ENCODE measurements at regions not wholly inside any gene's neighbourhood (a gene's known extent, or its start where the extent isn't known, plus 50 kb on each side); places are given as distances from the start of the nearest gene placed in this dataset.

DNA sequence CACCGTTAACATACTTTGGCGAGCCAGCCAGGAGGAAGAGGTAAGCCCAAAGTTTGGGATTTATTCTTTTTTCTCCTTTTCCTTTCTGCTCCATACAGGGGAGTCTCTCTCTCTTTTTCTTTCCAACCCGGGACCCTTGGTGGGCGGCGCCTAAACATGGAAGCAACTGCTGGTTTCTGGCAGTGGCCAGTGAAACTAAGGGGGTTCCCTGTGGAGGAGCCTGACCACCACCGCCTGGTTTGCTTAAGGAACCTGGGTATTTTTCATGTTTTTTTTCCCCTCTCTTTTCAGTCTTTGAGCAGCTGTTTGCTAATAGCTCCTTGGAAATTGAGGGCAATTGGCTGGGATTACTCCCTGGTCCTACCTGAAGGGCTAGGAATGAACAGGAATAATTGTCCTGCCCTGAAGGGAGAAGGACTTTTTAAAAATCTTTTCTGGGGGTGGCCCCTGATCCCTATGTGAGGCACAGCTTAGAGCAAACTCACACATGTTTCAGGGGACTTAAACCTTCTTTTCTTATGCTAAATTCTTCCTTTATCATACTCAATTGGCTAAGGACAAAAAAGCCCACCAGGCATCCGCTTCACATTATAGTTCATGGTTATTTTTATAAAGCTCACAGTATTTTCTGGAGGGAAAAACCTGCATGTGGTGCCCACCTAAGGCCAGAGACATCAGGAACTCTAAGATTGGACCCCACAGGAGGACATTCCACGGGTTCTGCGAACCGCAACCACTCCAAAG, 61.3 kb upstream of the PLD5 start:
- TF ChIP-seq, protein P1, sequence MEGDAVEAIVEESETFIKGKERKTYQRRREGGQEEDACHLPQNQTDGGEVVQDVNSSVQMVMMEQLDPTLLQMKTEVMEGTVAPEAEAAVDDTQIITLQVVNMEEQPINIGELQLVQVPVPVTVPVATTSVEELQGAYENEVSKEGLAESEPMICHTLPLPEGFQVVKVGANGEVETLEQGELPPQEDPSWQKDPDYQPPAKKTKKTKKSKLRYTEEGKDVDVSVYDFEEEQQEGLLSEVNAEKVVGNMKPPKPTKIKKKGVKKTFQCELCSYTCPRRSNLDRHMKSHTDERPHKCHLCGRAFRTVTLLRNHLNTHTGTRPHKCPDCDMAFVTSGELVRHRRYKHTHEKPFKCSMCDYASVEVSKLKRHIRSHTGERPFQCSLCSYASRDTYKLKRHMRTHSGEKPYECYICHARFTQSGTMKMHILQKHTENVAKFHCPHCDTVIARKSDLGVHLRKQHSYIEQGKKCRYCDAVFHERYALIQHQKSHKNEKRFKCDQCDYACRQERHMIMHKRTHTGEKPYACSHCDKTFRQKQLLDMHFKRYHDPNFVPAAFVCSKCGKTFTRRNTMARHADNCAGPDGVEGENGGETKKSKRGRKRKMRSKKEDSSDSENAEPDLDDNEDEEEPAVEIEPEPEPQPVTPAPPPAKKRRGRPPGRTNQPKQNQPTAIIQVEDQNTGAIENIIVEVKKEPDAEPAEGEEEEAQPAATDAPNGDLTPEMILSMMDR (IDR thresholded peaks at IDR 0.05), result no peak
- no peak for TF ChIP-seq POLR2A (IDR thresholded peaks at IDR 0.05)
